HG02938 (cell line): ENCODE measurements at regions not wholly inside any gene's neighbourhood (a gene's known extent, or its start where the extent isn't known, plus 50 kb on each side); places are given as distances from the start of the nearest gene placed in this dataset.

Source experiments
- ATAC-seq: cut with Tn5 transposase; IDR thresholded peaks from one replicate; pipeline ENCODE4 v1.9.1; 2021; ENCODE audit warnings: mild to moderate bottlenecking, moderate library complexity; ENCODE audit not compliant: unreplicated experiment

- ATAC-seq = no peak
These were observed 413.5 kb upstream of the THBS1 start for GRCh38 chr15:39167164-39168058.

DNA sequence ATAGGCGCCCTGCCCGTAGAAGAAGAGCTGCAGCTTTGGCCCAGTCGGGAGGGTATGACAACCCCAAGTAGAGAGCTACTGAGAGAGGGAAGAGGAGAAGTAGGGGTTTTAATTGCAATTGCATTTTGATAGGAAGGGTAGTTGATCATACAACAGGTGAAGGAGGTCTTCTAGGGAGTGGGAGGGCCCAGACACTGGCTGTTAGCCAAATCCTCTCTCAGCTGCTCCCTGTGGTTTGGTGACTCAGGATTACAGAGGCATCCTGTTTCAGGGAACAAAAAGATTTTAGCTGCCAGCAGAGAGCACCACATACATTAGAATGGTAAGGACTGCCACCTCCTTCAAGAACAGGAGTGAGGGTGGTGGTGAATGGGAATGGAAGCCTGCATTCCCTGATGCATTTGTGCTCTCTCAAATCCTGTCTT lies 408.9 kb upstream of the THBS1 start:
- no peak for ATAC-seq

DNA sequence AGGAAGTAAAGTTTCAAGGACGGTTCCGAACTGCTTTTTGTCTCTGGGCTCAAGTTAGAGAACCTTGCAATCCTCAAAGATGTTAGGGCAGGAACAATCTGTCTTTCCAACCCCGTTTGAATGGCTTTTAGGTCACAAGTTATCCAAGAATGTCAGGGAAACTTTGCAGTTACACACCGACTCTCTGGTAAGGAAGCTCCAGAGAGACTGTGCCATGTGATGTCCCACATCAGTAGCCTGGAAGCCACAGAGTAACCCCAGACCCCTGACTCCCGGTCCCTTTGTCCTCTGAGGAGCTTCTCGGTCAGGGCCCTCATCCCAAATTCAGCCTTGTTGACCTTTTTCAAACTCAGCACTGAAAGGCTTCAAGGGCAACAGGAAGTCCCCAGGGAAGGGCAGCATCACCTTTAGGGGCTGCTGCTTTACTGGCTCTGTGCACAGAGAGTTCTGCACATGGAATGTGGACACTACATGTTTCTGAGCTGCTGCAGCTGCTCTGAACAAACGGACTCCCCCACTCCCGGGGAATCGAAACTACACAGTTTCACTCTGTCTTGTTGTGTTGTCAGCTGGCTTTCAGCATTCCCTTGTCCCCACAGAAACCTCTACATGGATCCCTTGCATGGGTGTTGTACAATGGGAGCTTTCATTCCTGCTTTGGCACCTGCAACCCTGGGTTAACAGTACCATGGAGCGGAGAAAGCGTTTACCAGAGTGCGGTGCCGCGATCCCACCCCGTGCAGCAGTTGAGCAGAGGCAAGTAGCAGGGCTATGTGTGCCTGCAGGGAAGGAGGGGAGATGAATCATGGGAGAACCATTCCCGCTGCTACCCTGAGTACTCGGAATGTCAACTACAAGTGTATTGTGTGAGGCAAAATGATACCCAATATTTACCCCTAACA lies 408.2 kb upstream of the THBS1 start:
- no peak for ATAC-seq

GRCh38 chr15:39173426-39173825 lies 407.5 kb upstream of the THBS1 start:
- ATAC-seq = no peak

DNA sequence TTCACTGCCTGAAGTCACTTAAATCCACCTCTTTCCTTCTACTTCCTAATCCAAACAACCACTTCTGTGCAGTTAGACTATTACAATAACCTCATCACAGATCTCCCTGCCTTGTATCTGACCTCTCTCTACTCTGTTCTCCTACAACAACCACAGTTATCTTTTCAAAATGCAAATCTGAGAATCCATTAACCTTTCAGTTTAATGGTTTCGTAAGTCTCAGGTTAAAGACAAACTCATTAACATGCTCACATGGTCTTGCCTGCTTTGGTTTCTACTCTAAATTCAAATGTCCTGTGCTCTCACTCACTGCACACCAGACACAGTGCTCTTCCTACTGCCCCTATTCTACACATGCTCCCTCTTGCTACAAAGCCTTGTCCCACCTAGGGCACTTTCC lies 406.5 kb upstream of the THBS1 start:
- no peak for ATAC-seq

- no peak for ATAC-seq
These were observed 404.8 kb upstream of the THBS1 start for GRCh38 chr15:39176030-39176429.

DNA sequence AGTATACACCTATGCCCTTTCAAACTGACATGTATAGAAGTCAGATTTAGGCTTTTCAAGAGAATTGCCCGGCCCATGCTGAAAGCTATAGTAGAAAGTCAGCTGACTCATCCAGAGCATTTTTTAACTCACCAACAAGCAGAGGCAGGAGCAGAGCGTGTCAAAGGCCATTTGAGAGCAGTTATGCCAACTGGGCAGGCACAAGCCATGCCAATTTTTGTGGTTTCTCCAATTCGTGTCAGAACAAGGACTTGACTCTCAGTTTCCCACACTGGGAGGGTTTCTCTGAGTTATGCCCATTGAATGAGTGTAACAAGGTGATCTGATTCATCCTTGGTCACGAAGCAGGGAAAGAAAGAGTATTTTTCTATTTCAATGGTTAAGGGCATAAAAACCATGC lies 403.3 kb upstream of the THBS1 start:
- ATAC-seq = no peak

DNA sequence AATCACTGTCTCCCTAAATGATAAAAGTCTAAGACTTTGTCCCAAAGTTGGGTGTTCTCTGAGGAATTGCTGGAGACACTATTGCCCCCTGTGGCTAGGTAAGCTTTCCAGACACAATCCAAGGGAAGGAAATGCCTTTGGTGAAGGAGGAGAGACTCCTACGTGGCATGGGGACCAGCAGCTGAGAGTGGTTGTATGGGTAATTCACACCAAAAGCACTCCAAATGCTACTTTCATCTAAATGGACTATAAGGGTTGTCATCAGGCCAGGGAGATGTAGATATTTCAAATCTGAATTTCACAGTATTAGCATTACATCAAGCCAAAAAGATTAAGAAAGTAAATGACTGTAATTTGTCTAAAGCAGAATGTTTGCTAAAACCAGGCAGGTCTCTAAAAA lies 400.8 kb upstream of the THBS1 start:
- ATAC-seq = no peak

DNA sequence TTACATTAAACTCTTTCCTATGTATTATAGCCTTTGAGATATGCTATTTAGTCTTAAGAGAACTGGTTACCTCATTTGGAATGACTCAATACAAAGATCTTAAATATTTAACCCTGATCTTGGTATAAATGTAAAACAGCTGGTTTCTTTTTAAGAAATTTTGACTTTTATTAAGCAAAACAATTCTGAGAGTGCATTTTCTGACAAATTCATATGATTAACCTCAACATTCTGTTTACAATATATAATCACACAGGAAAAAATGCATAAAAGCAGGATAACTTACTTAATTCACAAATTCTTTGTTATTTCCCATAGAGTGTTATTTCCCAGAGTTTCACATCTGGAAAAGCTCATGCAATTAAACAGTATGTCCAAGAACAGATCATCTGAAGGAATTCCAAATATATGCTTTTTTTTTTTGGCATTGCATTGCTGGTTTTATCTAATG lies 400.4 kb upstream of the THBS1 start:
- ATAC-seq = no peak

DNA sequence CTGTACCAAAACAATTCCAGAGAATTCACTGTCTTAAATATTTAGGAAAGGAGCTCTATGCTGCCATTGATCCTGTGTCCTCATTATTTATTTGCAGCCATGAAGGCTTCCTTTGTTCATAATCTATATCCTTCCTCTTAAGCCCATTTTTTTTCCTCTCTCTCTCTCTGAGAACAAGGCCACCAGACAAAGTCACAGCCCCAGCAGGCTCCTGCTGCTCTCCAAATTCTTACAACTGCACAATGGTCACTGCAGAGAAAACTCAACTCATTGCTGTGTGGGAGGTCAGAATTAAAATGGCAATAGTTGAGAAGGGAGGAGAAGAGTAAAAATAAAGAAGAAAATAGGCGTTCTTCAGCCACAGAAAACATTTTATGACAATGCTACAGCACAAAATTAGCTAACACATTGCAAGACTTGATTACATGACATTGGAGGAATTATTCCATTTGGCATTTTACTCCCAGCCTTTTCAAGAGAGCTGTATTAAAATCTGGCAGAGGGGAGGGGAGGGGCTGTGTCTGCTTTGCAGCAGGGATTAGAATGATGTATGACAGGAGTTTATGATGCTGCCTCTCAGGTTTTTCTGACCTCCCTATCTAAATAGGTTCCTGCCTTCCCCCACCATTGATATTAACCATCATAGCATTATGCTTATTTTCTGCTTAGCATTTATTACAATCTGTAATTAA lies 399.7 kb upstream of the THBS1 start:
- no peak for ATAC-seq

DNA sequence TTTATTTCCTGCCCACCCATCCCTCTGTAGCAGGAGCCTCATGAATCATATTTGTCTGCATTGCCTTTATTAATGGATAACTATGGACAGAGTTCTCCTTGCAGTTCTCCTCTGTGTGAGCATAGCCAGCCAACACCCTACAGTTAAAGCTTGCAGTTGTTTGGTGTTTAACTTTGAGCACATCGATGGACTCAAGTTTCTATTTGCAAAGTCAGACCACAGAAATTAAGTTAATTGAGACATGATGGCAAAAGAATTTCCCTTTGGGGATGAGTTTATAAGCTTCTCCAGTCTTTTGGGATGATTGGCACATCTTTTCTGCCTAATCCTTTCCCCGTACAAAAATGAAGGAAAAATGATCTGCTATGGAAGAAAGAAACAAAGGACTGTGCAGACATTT lies 398.9 kb upstream of the THBS1 start:
- no peak for ATAC-seq

- ATAC-seq = no peak
These were observed 397.6 kb upstream of the THBS1 start for GRCh38 chr15:39183164-39183881.

- ATAC-seq = no peak
These were observed 396.0 kb upstream of the THBS1 start for GRCh38 chr15:39184701-39185390.

DNA sequence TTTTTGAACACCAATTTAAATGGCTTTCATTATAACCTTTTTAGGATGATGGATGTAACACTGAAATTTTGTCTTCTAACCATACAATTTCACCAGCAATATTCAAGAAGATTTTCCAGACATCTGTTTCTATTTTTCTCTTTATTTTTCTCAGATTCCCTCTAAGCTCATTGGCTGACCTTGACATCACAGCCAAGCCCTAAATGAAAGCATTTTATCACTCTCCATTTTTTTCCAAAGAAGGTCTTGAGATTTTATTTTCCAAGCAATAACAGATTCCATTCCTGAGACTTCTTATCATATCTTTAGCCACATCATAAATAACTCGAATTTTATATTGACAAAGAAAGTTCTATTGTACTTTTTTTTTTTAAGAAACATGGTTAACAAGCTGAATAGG lies 392.6 kb upstream of the THBS1 start:
- ATAC-seq = no peak

- ATAC-seq = no peak
These were observed 391.9 kb upstream of the THBS1 start for GRCh38 chr15:39188930-39189329.

- no peak for ATAC-seq
These were observed 389.0 kb upstream of the THBS1 start for GRCh38 chr15:39191871-39192291.

- ATAC-seq = no peak
These were observed 388.5 kb upstream of the THBS1 start for GRCh38 chr15:39192351-39192750.

DNA sequence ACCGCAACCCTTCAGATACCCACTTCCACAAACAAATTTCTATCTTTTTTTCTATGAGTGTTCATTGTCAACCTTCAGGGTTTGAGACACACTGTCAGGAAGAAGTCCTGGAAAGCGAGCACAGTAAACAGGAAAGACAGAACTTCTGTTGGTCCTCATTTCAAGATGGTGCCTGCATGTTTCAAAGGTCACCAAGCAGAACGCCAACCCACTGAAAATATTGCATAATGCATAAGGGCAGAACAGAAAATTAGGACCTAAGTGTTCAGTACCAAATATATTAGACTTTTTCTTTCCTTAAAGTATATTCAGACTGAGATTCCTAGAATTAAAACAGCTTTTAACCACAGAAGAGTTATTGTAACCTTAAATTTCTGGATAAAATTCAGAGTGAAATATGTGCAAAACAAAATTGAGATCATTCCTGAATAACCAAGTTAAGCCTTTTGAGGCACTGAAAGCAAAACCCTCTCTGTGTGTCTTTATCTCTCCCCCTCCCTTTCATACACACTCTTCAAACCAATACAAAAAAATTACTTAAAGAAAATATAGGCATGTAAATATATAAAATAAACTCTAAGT lies 387.8 kb upstream of the THBS1 start:
- ATAC-seq = no peak

- no peak for ATAC-seq
These were observed 387.3 kb upstream of the THBS1 start for GRCh38 chr15:39193611-39194010.
